GM12892 (cell line): ENCODE measurements at regions not wholly inside any gene's neighbourhood (a gene's known extent, or its start where the extent isn't known, plus 50 kb on each side); places are given as distances from the start of the nearest gene placed in this dataset.

Experiments used
- DNase-seq: peaks from one replicate; pipeline ENCODE4 v3.0.0; 2011; ENCODE audit not compliant: insufficient read length
- FAIRE-seq: peaks from 2 replicates; lab custom pipeline; 2011; peaks lifted over from hg19 to GRCh38; lab: Jason Lieb, UNC
- POLR2A ChIP-seq: IDR thresholded peaks from 2 replicates; pipeline ENCODE4 v1.6.1; 2011; ENCODE audit warnings: low read depth, low read length, control low read depth
- POLR2AphosphoS5 ChIP-seq: IDR thresholded peaks from 2 replicates; pipeline ENCODE4 v1.6.1; 2011; ENCODE audit warnings: low read depth, low read length, control low read depth
- TAF1 ChIP-seq: IDR thresholded peaks from 2 replicates; pipeline ENCODE4 v1.6.1; 2011; ENCODE audit warnings: low read depth, mild to moderate bottlenecking, control low read depth, low read length, borderline replicate concordance

- DNase-seq: no peak
- no peak for FAIRE-seq
- TF ChIP-seq POLR2A (no peak), POLR2AphosphoS5 (no peak), TAF1 (no peak)
Measured at GRCh38 chr20:60901831-60902230, 350.2 kb upstream of the CDH4 start.

GRCh38 chr20:60903325-60903971 is 348.6 kb upstream of the CDH4 start:
- DNase-seq (no peak), FAIRE-seq (no peak)
- TF ChIP-seq POLR2A (no peak), POLR2AphosphoS5 (no peak), TAF1 (no peak)

- TF ChIP-seq TAF1 (no peak), POLR2A (no peak), POLR2AphosphoS5 (no peak)
- DNase-seq (no peak), FAIRE-seq (no peak)
Measured at GRCh38 chr20:60904730-60905129, 347.3 kb upstream of the CDH4 start.

- FAIRE-seq (no peak), DNase-seq (no peak)
- TF ChIP-seq TAF1 (no peak), POLR2AphosphoS5 (no peak), POLR2A (no peak)
Measured at GRCh38 chr20:60905919-60906318, 346.1 kb upstream of the CDH4 start.

GRCh38 chr20:60906555-60906954 is 345.5 kb upstream of the CDH4 start:
- DNase-seq (no peak), FAIRE-seq (no peak)
- no peak for TF ChIP-seq TAF1
- TF ChIP-seq POLR2A: no peak
- no peak for TF ChIP-seq POLR2AphosphoS5

GRCh38 chr20:60913298-60913697 is 338.8 kb upstream of the CDH4 start:
- no peak for TF ChIP-seq POLR2A
- DNase-seq: no peak
- FAIRE-seq: no peak

GRCh38 chr20:60921022-60921622 is 330.9 kb upstream of the CDH4 start:
- DNase-seq (no peak), FAIRE-seq (no peak)
- TF ChIP-seq POLR2AphosphoS5 (no peak), POLR2A (no peak), TAF1 (no peak)

GRCh38 chr20:60926831-60927230 is 325.2 kb upstream of the CDH4 start:
- FAIRE-seq (no peak), DNase-seq (no peak)
- TF ChIP-seq TAF1 (no peak), POLR2AphosphoS5 (no peak), POLR2A (no peak)

GRCh38 chr20:60928341-60928740 is 323.7 kb upstream of the CDH4 start:
- FAIRE-seq: no peak
- DNase-seq: no peak
- TF ChIP-seq POLR2A (no peak), TAF1 (no peak), POLR2AphosphoS5 (no peak)

- DNase-seq: no peak
- TF ChIP-seq POLR2A (no peak), TAF1 (no peak), POLR2AphosphoS5 (no peak)
- no peak for FAIRE-seq
Measured at GRCh38 chr20:60930023-60930790, 321.9 kb upstream of the CDH4 start.

- DNase-seq (no peak), FAIRE-seq (no peak)
Measured at GRCh38 chr20:60931696-60932095, 320.4 kb upstream of the CDH4 start.

More at GRCh38 chr20:60931696-60932095, 320.4 kb upstream of the CDH4 start:
- TF ChIP-seq POLR2AphosphoS5 (no peak), POLR2A (no peak), TAF1 (no peak)
